ENCODE measurements at regions not wholly inside any gene's neighbourhood (a gene's known extent, or its start where the extent isn't known, plus 50 kb on each side); places are given as distances from the start of the nearest gene placed in this dataset.
A peak's percentile ranks its signal among the peaks of the same experiment; 100 is the strongest.

DNA sequence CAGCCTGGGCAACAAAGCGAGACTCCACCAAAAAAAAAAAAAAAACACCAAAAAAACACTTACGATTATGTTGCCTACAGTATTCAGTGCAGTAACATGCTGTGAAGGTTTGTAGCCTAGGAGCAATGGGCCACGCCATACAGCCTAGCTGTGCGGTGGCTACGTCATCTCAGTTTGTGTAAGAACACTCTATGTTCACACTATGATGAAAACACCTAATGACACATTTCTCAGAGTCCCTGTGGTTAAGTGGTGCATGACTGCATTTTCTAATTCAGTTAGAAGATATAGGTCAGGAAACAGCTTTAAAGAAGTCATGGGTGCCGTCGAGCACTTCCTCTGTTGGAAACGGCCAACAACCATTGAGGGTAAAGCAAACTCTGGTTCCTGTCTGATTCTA lies 75.7 kb upstream of the ANO1 start:
- ChIA-PET POLR2A (no interaction called here), CTCF (interaction anchor here (0.7 kb wide), 1 partner anchor 71 kb away, joined by 4 read pairs; no protein-coding TSS in a partner anchor)
- no peak for DNase-seq (ENCODE audit: low read depth, low spot score)
- Histone ChIP-seq H3K27me3 (ENCODE audit: control insufficient read depth, insufficient read depth, low read length) (no peaks in the 10 kb centered on the region), H3K9me3 (ENCODE audit: control insufficient read depth, insufficient read depth, low read length) (peaks cover 2% of the 10 kb centered on the region; the same call in 1 of the 2 replicates), H3K4me3 (ENCODE audit: low read depth, low read length) (no peak overlapping the region), H3K27ac (ENCODE audit: low read depth, low read length) (no peak overlapping the region)
- TF ChIP-seq, protein P1, sequence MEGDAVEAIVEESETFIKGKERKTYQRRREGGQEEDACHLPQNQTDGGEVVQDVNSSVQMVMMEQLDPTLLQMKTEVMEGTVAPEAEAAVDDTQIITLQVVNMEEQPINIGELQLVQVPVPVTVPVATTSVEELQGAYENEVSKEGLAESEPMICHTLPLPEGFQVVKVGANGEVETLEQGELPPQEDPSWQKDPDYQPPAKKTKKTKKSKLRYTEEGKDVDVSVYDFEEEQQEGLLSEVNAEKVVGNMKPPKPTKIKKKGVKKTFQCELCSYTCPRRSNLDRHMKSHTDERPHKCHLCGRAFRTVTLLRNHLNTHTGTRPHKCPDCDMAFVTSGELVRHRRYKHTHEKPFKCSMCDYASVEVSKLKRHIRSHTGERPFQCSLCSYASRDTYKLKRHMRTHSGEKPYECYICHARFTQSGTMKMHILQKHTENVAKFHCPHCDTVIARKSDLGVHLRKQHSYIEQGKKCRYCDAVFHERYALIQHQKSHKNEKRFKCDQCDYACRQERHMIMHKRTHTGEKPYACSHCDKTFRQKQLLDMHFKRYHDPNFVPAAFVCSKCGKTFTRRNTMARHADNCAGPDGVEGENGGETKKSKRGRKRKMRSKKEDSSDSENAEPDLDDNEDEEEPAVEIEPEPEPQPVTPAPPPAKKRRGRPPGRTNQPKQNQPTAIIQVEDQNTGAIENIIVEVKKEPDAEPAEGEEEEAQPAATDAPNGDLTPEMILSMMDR (IDR thresholded peaks at IDR 0.05; ENCODE audit: low read depth, low read length) = no peak

- TF ChIP-seq, protein P1 (IDR thresholded peaks at IDR 0.05; ENCODE audit: low read depth, low read length) = no peak
- Histone ChIP-seq H3K27ac (ENCODE audit: low read depth, low read length) (peak overlapping the region; percentile 91), H3K9me3 (ENCODE audit: control insufficient read depth, insufficient read depth, low read length) (peaks cover 3% of the 10 kb centered on the region; the same call in 1 of the 2 replicates), H3K4me3 (ENCODE audit: low read depth, low read length) (no peak overlapping the region), H3K27me3 (ENCODE audit: control insufficient read depth, insufficient read depth, low read length) (no peaks in the 10 kb centered on the region)
- ChIA-PET CTCF (no interaction called here), POLR2A (interaction anchor here (0.6 to 1.3 kb wide), 7 partner anchors 14 to 163 kb away, joined by 3 to 10 read pairs (median 3); no protein-coding TSS in a partner anchor)
- DNase-seq (ENCODE audit: low read depth, low spot score) = peak; percentile 89
These were observed 72.9 kb upstream of the ANO1 start for GRCh38 chr11:70005107-70005818.

DNA sequence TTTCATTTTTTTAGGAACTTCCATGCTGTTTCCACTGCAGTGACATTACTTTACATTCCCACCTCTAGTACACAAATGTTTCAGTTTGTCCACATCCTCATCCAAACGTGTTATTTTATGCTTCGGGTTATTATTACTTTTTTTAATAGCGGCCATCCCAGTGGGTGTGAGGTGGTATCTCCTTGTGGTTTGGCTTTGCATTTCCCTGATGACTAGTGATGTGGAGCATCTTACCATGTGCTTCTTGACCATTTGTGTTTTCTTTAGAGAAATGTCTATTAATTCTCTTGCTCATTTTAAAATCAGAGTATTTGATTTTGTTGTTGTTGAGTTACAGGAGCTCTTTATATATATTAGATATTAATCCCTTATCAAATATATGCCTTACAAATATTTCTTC lies 70.3 kb upstream of the ANO1 start:
- no peak overlapping the region for H3K27ac ChIP-seq (ENCODE audit: low read depth, low read length)
- no peak overlapping the region for H3K4me3 ChIP-seq (ENCODE audit: low read depth, low read length)
- H3K9me3 ChIP-seq (ENCODE audit: control insufficient read depth, insufficient read depth, low read length) = peaks cover 3% of the 10 kb centered on the region; the same call in 1 of the 2 replicates
- CTCF ChIA-PET = interaction anchor here (0.6 kb wide), 1 partner anchor 75 kb away, joined by 4 read pairs; no protein-coding TSS in a partner anchor
- POLR2A ChIA-PET = no interaction called here
- DNase-seq (ENCODE audit: low read depth, low spot score) = no peak
- H3K27me3 ChIP-seq (ENCODE audit: control insufficient read depth, insufficient read depth, low read length) = no peaks in the 10 kb centered on the region
- TF ChIP-seq, protein P1 (IDR thresholded peaks at IDR 0.05; ENCODE audit: low read depth, low read length) = no peak

GRCh38 chr11:70010774-70011173 lies 67.3 kb upstream of the ANO1 start:
- POLR2A ChIA-PET = no interaction called here
- Histone ChIP-seq H3K9me3 (ENCODE audit: control insufficient read depth, insufficient read depth, low read length) (peaks cover 9% of the 10 kb centered on the region), H3K27me3 (ENCODE audit: control insufficient read depth, insufficient read depth, low read length) (no peaks in the 10 kb centered on the region), H3K4me3 (ENCODE audit: low read depth, low read length) (no peak overlapping the region), H3K27ac (ENCODE audit: low read depth, low read length) (no peak overlapping the region)
- TF ChIP-seq, protein P1 (IDR thresholded peaks at IDR 0.05; ENCODE audit: low read depth, low read length) = no peak
- no peak for DNase-seq (ENCODE audit: low read depth, low spot score)
- CTCF ChIA-PET = no interaction called here

DNA sequence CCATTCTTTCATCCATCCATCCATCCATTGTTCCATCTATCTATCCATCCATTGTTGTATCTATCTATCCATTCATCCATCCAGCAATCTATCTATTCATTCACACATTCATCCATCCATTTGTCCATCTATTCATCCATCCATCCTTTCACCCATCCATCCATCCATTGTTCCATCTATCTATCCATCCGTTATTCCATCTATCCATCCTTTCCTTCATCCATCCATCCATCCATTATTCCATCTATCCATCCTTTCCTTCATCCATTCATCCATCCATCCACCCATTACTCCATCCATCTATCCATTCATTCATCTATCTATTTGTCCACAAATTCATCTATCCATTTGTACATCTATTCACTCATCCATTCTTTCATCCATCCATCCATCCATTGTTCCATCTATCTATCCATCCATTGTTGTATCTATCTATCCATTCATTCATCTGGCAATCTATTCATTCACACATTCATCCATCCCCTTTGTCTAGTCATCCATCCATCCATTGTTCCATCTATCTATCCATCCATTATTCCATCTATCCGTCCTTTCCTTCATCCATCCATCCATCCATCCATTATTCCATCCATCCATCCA lies 65.9 kb upstream of the ANO1 start:
- DNase-seq (ENCODE audit: low read depth, low spot score) = no peak
- H3K4me3 ChIP-seq (ENCODE audit: low read depth, low read length) = no peak overlapping the region
- ChIA-PET POLR2A (no interaction called here), CTCF (no interaction called here)
- TF ChIP-seq, protein P1 (IDR thresholded peaks at IDR 0.05; ENCODE audit: low read depth, low read length) = no peak
- no peaks in the 10 kb centered on the region for H3K27me3 ChIP-seq (ENCODE audit: control insufficient read depth, insufficient read depth, low read length)
- peaks cover 9% of the 10 kb centered on the region for H3K9me3 ChIP-seq (ENCODE audit: control insufficient read depth, insufficient read depth, low read length)
- H3K27ac ChIP-seq (ENCODE audit: low read depth, low read length) = no peak overlapping the region

All from AG04450 (cell line).